Body of pancreas (tissue), 4 donors: ENCODE measurements at regions not wholly inside any gene's neighbourhood (a gene's known extent, or its start where the extent isn't known, plus 50 kb on each side); places are given as distances from the start of the nearest gene placed in this dataset.

ENCODE experiments used
- POLR2A ChIP-seq, 3 donors: fragments of 450-650 bp; IDR thresholded peaks; one replicate each; pipeline ENCODE4 v1.6.1; 2016; ENCODE audit warnings: antibody characterized with exemption in 3 of 3, mild to moderate bottlenecking in 2 of 3
- TF ChIP-seq, protein P1 (sequence below), 7 experiments: fragments of 450-650 bp in 4 of 7; fragments of 200-600 bp in 3 of 7; sonication (generic) in 3 of 7; IDR thresholded peaks; one replicate each; pipeline ENCODE4 v1.5.1; 2016 to 2019; ENCODE audit warnings: antibody characterized with exemption in 7 of 7

DNA sequence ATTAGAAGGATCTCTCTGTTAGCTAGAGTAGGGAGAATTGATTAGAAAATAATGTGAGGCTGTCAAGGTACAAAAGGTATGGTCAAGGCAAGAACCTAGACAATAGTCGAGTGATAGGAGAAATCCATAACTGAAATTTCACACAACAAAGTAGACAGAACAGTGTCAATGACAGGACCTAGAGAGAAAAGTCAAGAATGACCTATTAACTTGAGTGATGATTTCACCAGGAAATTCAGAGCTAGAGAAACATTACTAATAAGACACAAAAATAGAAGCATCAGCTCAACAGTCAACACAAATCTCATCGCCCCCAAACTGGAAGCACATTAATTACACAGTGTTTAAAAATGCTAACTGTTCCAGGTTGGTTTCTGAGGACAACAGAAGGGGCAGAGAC lies 532.4 kb downstream of the CDH10 start:
- TF ChIP-seq, protein P1, sequence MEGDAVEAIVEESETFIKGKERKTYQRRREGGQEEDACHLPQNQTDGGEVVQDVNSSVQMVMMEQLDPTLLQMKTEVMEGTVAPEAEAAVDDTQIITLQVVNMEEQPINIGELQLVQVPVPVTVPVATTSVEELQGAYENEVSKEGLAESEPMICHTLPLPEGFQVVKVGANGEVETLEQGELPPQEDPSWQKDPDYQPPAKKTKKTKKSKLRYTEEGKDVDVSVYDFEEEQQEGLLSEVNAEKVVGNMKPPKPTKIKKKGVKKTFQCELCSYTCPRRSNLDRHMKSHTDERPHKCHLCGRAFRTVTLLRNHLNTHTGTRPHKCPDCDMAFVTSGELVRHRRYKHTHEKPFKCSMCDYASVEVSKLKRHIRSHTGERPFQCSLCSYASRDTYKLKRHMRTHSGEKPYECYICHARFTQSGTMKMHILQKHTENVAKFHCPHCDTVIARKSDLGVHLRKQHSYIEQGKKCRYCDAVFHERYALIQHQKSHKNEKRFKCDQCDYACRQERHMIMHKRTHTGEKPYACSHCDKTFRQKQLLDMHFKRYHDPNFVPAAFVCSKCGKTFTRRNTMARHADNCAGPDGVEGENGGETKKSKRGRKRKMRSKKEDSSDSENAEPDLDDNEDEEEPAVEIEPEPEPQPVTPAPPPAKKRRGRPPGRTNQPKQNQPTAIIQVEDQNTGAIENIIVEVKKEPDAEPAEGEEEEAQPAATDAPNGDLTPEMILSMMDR (IDR thresholded peaks at IDR 0.05): no peak
- no peak for TF ChIP-seq POLR2A (IDR thresholded peaks at IDR 0.05)
